B cell (primary cell): ENCODE measurements at regions not wholly inside any gene's neighbourhood (a gene's known extent, or its start where the extent isn't known, plus 50 kb on each side); places are given as distances from the start of the nearest gene placed in this dataset.

Experiments used
- CTCF ChIP-seq: fragments of 200-600 bp; IDR thresholded peaks from one replicate; pipeline ENCODE4 v1.8.0; 2022; ENCODE audit warnings: antibody characterized with exemption, mild to moderate bottlenecking
- EZH2 ChIP-seq: IDR thresholded peaks from 2 replicates; pipeline ENCODE4 v1.6.1; 2012; ENCODE audit warnings: borderline replicate concordance, low read depth, mild to moderate bottlenecking, moderate library complexity, low read length; ENCODE audit not compliant: insufficient read depth, poor library complexity, severe bottlenecking

- TF ChIP-seq CTCF (no peak), EZH2 (no peak)
Measured at GRCh38 chr16:73233329-73233765, 185.4 kb upstream of the ZFHX3 start.
